ENCODE measurements at regions not wholly inside any gene's neighbourhood (a gene's known extent, or its start where the extent isn't known, plus 50 kb on each side); places are given as distances from the start of the nearest gene placed in this dataset.

DNA sequence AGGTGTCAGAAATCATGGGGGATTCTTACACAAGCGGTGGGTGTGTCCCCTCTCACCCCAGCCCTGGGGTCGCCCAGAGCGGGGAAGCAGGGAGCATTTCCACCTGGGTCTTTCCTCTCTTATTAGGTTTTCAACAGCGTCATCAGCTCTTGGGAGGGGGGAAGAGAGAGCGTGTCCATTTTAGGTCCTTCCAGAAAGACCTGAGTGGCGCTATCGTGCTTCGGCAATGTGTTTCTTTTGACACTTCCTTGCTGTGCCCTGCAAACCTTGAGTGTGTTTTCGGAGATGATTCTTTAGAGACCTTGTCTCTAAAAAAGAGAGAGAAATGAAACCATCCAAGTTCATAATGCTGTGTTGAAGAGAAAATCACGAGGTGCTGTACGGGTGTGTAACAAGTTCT lies 86.9 kb upstream of the PITRM1 start:
- no peak for ATAC-seq
- TF ChIP-seq ISL1 (CRISPR knock-in tag; IDR thresholded peaks at IDR 0.05) (no peak), ZNF565 (CRISPR knock-in tag; conservative IDR thresholded peaks at IDR 0.05; ENCODE audit: low read depth) (no peak), SNAI2 (CRISPR knock-in tag; IDR thresholded peaks at IDR 0.05) (no peak), ESRRG (CRISPR knock-in tag; IDR thresholded peaks at IDR 0.05) (no peak), ZNF8 (CRISPR knock-in tag; IDR thresholded peaks at IDR 0.05) (no peak), CSDC2 (CRISPR knock-in tag; IDR thresholded peaks at IDR 0.05) (no peak), RARB (CRISPR knock-in tag; IDR thresholded peaks at IDR 0.05) (no peak), OSR1 (CRISPR knock-in tag; IDR thresholded peaks at IDR 0.05) (no peak), BACH2 (CRISPR knock-in tag; IDR thresholded peaks at IDR 0.05; ENCODE audit: borderline replicate concordance) (no peak)
- TF ChIP-seq, protein P1, sequence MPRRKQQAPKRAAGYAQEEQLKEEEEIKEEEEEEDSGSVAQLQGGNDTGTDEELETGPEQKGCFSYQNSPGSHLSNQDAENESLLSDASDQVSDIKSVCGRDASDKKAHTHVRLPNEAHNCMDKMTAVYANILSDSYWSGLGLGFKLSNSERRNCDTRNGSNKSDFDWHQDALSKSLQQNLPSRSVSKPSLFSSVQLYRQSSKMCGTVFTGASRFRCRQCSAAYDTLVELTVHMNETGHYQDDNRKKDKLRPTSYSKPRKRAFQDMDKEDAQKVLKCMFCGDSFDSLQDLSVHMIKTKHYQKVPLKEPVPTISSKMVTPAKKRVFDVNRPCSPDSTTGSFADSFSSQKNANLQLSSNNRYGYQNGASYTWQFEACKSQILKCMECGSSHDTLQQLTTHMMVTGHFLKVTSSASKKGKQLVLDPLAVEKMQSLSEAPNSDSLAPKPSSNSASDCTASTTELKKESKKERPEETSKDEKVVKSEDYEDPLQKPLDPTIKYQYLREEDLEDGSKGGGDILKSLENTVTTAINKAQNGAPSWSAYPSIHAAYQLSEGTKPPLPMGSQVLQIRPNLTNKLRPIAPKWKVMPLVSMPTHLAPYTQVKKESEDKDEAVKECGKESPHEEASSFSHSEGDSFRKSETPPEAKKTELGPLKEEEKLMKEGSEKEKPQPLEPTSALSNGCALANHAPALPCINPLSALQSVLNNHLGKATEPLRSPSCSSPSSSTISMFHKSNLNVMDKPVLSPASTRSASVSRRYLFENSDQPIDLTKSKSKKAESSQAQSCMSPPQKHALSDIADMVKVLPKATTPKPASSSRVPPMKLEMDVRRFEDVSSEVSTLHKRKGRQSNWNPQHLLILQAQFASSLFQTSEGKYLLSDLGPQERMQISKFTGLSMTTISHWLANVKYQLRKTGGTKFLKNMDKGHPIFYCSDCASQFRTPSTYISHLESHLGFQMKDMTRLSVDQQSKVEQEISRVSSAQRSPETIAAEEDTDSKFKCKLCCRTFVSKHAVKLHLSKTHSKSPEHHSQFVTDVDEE (CRISPR knock-in tag; IDR thresholded peaks at IDR 0.05) = no peak

DNA sequence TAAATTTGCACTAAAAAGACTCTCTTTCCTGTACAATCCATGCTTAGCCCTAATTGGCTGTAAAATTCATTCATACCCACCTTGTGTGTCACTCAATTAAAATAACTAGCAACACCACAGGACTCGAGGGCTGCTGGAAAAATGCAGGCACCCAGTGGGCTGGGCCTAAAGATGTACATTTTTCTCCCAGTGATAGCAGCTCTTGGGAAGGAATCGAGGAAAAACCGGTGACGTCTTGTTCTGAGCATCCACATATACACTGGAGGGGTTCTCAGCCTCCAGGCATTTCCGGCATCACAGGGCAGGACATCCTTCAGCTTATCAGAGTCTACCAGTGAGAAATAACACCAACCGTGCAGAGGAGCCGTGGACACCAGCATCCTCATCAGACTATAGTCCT lies 85.8 kb upstream of the PITRM1 start:
- ATAC-seq = no peak

More for the DNA sequence above, 85.8 kb upstream of the PITRM1 start:
- TF ChIP-seq SNAI2 (CRISPR knock-in tag; IDR thresholded peaks at IDR 0.05) (no peak), ZNF70 (CRISPR knock-in tag; IDR thresholded peaks at IDR 0.05) (no peak), RARB (CRISPR knock-in tag; IDR thresholded peaks at IDR 0.05) (no peak), ISL1 (CRISPR knock-in tag; IDR thresholded peaks at IDR 0.05) (no peak), BACH2 (CRISPR knock-in tag; IDR thresholded peaks at IDR 0.05; ENCODE audit: borderline replicate concordance) (no peak), TOX (CRISPR knock-in tag; IDR thresholded peaks at IDR 0.05; ENCODE audit: borderline replicate concordance) (no peak), ESRRG (CRISPR knock-in tag; IDR thresholded peaks at IDR 0.05) (no peak), ZNF565 (CRISPR knock-in tag; conservative IDR thresholded peaks at IDR 0.05; ENCODE audit: low read depth) (no peak), ZFP3 (CRISPR knock-in tag; IDR thresholded peaks at IDR 0.05) (no peak), PPARA (CRISPR knock-in tag; IDR thresholded peaks at IDR 0.05; ENCODE audit: borderline replicate concordance) (no peak), TCF4 (CRISPR knock-in tag; IDR thresholded peaks at IDR 0.05; ENCODE audit: borderline replicate concordance) (no peak), OSR1 (CRISPR knock-in tag; IDR thresholded peaks at IDR 0.05) (no peak), ZFP30 (CRISPR knock-in tag; IDR thresholded peaks at IDR 0.05) (no peak), GLIS3 (CRISPR knock-in tag; IDR thresholded peaks at IDR 0.05) (no peak), ZC3H10 (CRISPR knock-in tag; IDR thresholded peaks at IDR 0.05) (no peak), ZNF8 (CRISPR knock-in tag; IDR thresholded peaks at IDR 0.05) (no peak)
- TF ChIP-seq, protein P2, sequence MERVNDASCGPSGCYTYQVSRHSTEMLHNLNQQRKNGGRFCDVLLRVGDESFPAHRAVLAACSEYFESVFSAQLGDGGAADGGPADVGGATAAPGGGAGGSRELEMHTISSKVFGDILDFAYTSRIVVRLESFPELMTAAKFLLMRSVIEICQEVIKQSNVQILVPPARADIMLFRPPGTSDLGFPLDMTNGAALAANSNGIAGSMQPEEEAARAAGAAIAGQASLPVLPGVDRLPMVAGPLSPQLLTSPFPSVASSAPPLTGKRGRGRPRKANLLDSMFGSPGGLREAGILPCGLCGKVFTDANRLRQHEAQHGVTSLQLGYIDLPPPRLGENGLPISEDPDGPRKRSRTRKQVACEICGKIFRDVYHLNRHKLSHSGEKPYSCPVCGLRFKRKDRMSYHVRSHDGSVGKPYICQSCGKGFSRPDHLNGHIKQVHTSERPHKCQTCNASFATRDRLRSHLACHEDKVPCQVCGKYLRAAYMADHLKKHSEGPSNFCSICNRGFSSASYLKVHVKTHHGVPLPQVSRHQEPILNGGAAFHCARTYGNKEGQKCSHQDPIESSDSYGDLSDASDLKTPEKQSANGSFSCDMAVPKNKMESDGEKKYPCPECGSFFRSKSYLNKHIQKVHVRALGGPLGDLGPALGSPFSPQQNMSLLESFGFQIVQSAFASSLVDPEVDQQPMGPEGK (CRISPR knock-in tag; IDR thresholded peaks at IDR 0.05; ENCODE audit: borderline replicate concordance) = no peak
- TF ChIP-seq, protein P3, sequence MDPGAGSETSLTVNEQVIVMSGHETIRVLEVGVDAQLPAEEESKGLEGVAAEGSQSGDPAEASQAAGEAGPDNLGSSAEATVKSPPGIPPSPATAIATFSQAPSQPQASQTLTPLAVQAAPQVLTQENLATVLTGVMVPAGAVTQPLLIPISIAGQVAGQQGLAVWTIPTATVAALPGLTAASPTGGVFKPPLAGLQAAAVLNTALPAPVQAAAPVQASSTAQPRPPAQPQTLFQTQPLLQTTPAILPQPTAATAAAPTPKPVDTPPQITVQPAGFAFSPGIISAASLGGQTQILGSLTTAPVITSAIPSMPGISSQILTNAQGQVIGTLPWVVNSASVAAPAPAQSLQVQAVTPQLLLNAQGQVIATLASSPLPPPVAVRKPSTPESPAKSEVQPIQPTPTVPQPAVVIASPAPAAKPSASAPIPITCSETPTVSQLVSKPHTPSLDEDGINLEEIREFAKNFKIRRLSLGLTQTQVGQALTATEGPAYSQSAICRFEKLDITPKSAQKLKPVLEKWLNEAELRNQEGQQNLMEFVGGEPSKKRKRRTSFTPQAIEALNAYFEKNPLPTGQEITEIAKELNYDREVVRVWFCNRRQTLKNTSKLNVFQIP (CRISPR knock-in tag; IDR thresholded peaks at IDR 0.05; ENCODE audit: borderline replicate concordance, low read depth) = no peak
- TF ChIP-seq, protein P1 (CRISPR knock-in tag; IDR thresholded peaks at IDR 0.05) = no peak
- TF ChIP-seq, protein P4, sequence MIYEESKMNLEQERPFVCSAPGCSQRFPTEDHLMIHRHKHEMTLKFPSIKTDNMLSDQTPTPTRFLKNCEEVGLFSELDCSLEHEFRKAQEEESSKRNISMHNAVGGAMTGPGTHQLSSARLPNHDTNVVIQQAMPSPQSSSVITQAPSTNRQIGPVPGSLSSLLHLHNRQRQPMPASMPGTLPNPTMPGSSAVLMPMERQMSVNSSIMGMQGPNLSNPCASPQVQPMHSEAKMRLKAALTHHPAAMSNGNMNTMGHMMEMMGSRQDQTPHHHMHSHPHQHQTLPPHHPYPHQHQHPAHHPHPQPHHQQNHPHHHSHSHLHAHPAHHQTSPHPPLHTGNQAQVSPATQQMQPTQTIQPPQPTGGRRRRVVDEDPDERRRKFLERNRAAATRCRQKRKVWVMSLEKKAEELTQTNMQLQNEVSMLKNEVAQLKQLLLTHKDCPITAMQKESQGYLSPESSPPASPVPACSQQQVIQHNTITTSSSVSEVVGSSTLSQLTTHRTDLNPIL (CRISPR knock-in tag; IDR thresholded peaks at IDR 0.05; ENCODE audit: low read depth) = no peak
